Adrenal gland (tissue), 9 donors: ENCODE measurements at regions not wholly inside any gene's neighbourhood (a gene's known extent, or its start where the extent isn't known, plus 50 kb on each side); places are given as distances from the start of the nearest gene placed in this dataset.

ENCODE experiments used
- DNase-seq, 7 donors: peaks; one replicate each; pipeline ENCODE4 v3.0.0-alpha.2; 2019 to 2020
- H3K27ac ChIP-seq, 5 donors: fragments of 200-600 bp; sonication (generic) in 4 of 5; 1 replicate in 3 of 5; 2 replicates in 2 of 5; pipeline versions ENCODE4 v1.5.1 to v1.8.0; 2016 to 2020; ENCODE audit warnings: mild to moderate bottlenecking in 1 of 5
- H3K27me3 ChIP-seq: fragments of 200-600 bp; 2 replicates; pipeline ENCODE4 v1.8.0; 2021
- H3K36me3 ChIP-seq, 2 donors: fragments of 200-600 bp; replicated peaks in 1 of 2; 1 replicate in 1 of 2; 2 replicates in 1 of 2; pipeline versions ENCODE4 v1.5.1 to v1.8.0; 2018 to 2022
- H3K4me1 ChIP-seq, 2 donors: fragments of 200-600 bp; replicated peaks in 1 of 2; 1 replicate in 1 of 2; 2 replicates in 1 of 2; pipeline versions ENCODE4 v1.5.1 to v1.8.0; 2018 to 2021
- H3K4me3 ChIP-seq, 4 donors: fragments of 200-600 bp; sonication (generic) in 3 of 4; one replicate each; pipeline ENCODE4 v1.5.1; 2016 to 2018
- H3K9me3 ChIP-seq, 3 donors: fragments of 200-600 bp; sonication (generic) in 1 of 3; replicated peaks in 1 of 3; 1 replicate in 2 of 3; 2 replicates in 1 of 3; pipeline versions ENCODE4 v1.5.1 to v1.8.0; 2016 to 2021
- POLR2A ChIP-seq, 2 donors: fragments of 450-650 bp; IDR thresholded peaks; one replicate each; pipeline ENCODE4 v1.6.1; 2017; ENCODE audit warnings: antibody characterized with exemption in 2 of 2, mild to moderate bottlenecking in 2 of 2, moderate library complexity in 1 of 2
- WGBS, 4 donors: extraction: QIAGEN DNeasy Blood & Tissue Kit in 2 of 4; methylation state at CpG; one replicate each; pipeline versions ENCODE4 v1.1.5 to v1.1.7; 2013 to 2017; 5-methylcytosine and 5-hydroxymethylcytosine counted together
- intact Hi-C, 2 donors: fragments of 100-400 bp; cut with DNase I; formaldehyde crosslinking; loops; one replicate each; pipeline versions ENCODE4 v1.14.1 to v1.15.0; 2022 to 2023
- TF ChIP-seq, protein P1 (sequence below), 6 experiments: fragments of 450-650 bp in 4 of 6; fragments of 200-600 bp in 2 of 6; sonication (generic) in 1 of 6; IDR thresholded peaks; 1 replicate in 5 of 6; 2 replicates in 1 of 6; pipeline versions ENCODE4 v1.5.1 to v1.8.0; 2016 to 2021; ENCODE audit warnings: antibody characterized with exemption in 6 of 6, mild to moderate bottlenecking in 2 of 6, moderate library complexity in 1 of 6
- donor health status: healthy with polysubstance abuse.
- donor health status: Bipolar disorder and iron deficiency.
- donor health status: DM: yes; HTN: yes; CAD: no.
- donor health status: DM: no; HTN: no; CAD: no.
- donor health status: DM: no; HTN: no; CAD: no.

DNA sequence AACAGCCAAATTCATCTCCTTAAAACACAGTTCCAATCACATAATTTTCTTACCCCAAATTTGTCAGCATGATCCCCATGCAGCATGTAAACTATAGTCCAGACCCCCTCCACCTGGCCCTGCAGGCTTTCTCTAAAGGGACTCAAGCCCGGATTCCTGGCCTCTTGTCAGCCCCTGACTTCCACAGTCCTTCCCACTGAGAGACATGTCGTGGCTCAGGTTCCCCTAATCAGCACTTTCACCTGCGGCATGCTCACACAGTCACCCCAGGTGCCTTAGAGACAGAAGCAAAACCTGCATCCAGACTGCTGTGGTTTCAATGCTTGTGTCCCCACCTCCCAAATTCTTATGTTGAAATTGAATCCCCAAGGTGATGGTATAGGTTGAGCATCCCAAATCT lies 372.7 kb upstream of the ATP10A start:
- no peaks in the 10 kb centered on the region for H3K27me3 ChIP-seq
- no peaks in the 10 kb centered on the region for H3K4me1 ChIP-seq
- no peaks in the 10 kb centered on the region for H3K9me3 ChIP-seq
- intact Hi-C loops, result no loop called here
- H3K36me3 ChIP-seq, result no peaks in the 10 kb centered on the region
- no peak for TF ChIP-seq POLR2A (IDR thresholded peaks at IDR 0.05)
- H3K27ac ChIP-seq, result no peak overlapping the region
- H3K4me3 ChIP-seq, result no peak overlapping the region
- DNase-seq, result no peak
- 34 to 48% (median 39%) methylated on average over 2 to 3 of the region's 3 CpGs for WGBS, 4 donors

DNA sequence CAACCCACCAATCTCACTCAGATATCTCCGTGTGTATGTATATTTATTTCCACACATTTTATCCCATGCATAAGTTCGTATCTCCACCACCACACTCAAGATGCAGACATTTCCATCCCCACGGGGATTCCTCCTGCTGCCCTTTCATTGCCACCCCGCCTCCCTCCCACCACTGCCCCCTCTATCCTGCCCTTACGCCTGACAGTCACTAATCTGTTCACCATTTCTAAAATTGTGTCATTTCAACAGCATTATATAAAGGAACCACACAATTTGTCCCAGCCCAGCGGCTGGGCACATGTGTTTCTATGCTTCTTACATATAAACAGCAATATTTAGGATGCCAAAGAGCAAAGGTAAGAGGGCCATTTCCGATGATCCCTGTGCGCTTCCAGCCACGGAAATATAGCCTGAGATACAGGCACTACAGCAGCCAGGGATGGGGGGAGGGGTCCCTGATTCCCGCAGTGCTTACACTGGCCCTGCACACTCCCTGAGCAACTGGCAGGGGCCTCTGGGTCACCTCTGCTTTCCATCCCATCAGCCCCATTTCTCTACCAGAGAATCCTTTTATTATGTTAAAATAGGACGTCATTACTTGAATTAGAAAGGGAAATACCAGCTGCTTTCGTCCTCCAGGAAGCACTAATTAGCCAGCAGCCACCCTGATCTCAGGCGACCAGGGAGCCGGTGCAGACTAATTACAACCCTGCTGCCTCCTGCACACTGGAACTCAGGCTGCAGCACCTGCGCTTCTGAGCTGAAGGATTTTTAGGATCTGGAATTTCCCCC lies 372.0 kb upstream of the ATP10A start:
- Histone ChIP-seq H3K4me1 (no peaks in the 10 kb centered on the region), H3K36me3 (no peaks in the 10 kb centered on the region), H3K27me3 (no peaks in the 10 kb centered on the region), H3K4me3 (no peak overlapping the region), H3K9me3 (no peaks in the 10 kb centered on the region), H3K27ac (no peak overlapping the region)
- intact Hi-C loops, result no loop called here
- no peak for DNase-seq
- WGBS, 4 donors, result 29 to 39% (median 33%) methylated on average over 15 of the region's 15 CpGs
- TF ChIP-seq, protein P1, sequence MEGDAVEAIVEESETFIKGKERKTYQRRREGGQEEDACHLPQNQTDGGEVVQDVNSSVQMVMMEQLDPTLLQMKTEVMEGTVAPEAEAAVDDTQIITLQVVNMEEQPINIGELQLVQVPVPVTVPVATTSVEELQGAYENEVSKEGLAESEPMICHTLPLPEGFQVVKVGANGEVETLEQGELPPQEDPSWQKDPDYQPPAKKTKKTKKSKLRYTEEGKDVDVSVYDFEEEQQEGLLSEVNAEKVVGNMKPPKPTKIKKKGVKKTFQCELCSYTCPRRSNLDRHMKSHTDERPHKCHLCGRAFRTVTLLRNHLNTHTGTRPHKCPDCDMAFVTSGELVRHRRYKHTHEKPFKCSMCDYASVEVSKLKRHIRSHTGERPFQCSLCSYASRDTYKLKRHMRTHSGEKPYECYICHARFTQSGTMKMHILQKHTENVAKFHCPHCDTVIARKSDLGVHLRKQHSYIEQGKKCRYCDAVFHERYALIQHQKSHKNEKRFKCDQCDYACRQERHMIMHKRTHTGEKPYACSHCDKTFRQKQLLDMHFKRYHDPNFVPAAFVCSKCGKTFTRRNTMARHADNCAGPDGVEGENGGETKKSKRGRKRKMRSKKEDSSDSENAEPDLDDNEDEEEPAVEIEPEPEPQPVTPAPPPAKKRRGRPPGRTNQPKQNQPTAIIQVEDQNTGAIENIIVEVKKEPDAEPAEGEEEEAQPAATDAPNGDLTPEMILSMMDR (IDR thresholded peaks at IDR 0.05), result no peak
- TF ChIP-seq POLR2A (IDR thresholded peaks at IDR 0.05), result no peak

DNA sequence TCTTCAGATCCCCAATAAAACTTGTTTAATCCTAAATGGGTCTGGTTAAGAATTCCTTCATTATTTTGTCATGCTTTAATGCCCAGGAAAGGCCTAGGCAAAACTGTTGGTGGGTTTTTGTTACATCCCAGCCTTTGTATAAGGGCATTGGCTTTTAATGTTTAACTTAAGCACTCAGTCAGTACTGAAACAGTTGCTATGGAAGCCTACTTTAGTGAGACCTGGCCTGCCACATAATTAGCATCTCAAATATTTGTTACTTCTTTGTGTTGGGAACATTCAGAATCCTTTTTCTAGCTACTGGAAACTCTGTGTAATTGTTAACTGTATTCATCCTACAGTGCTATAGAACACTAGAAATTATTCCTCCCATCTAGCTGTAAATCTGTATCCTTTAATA lies 369.6 kb upstream of the ATP10A start:
- Histone ChIP-seq H3K36me3 (no peaks in the 10 kb centered on the region), H3K4me3 (no peak overlapping the region), H3K9me3 (no peaks in the 10 kb centered on the region), H3K27me3 (no peaks in the 10 kb centered on the region), H3K4me1 (no peaks in the 10 kb centered on the region), H3K27ac (no peak overlapping the region)
- no peak for DNase-seq
- TF ChIP-seq POLR2A (IDR thresholded peaks at IDR 0.05), result no peak
- TF ChIP-seq, protein P1 (IDR thresholded peaks at IDR 0.05), result no peak
- intact Hi-C loops, result no loop called here

DNA sequence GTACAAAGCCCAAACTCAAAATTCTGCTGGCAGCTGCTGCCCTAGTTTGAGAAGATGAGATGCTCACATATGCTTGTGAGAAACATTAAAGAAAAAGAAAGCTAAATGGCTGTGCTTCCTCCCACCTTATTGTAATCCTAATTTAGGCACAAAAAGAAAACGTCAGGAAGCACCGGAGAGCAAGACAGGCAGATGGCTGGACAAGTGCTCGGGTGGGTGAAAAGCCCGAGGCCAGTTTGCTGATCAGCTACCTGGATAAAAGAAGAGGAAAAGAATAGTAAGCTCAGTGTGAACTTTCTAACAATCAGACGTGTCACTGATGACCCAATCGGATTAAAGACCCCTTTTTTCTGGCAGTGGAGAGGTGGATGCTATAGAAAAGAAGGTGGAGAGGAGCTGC lies 368.0 kb upstream of the ATP10A start:
- Histone ChIP-seq H3K27ac (no peak overlapping the region), H3K36me3 (no peaks in the 10 kb centered on the region), H3K4me1 (no peaks in the 10 kb centered on the region), H3K27me3 (no peaks in the 10 kb centered on the region), H3K9me3 (no peaks in the 10 kb centered on the region), H3K4me3 (no peak overlapping the region)
- 58 to 70% (median 63%) methylated on average over 6 of the region's 6 CpGs for WGBS, 4 donors
- DNase-seq, result no peak
- intact Hi-C loops, result no loop called here
- TF ChIP-seq, protein P1 (IDR thresholded peaks at IDR 0.05), result no peak
- TF ChIP-seq POLR2A (IDR thresholded peaks at IDR 0.05), result no peak

DNA sequence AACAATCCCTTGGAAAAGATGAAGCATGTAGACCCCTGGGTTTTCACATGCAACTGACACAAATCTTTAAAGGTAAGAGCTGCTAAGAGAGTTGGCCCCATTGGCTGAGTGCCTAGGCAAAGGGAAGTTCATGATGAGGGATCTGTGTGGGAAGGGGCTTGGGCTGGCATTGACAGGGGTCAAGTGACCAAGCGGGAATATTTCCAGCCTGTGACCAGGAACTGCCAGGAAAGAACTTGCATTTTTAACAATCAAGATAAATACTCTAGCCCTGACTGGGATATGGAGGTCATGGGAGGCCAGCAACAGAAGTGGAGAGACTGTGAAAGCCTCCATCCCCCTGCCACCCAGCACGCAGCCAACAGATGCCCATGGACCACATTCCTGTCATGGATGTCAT lies 361.1 kb upstream of the ATP10A start:
- intact Hi-C loops, result no loop called here
- no peaks in the 10 kb centered on the region for H3K9me3 ChIP-seq
- no peaks in the 10 kb centered on the region for H3K27me3 ChIP-seq
- no peak overlapping the region for H3K27ac ChIP-seq
- H3K36me3 ChIP-seq, result no peaks in the 10 kb centered on the region
- DNase-seq, result no peak
- TF ChIP-seq, protein P1 (IDR thresholded peaks at IDR 0.05), result no peak
- no peak for TF ChIP-seq POLR2A (IDR thresholded peaks at IDR 0.05)
- 68 to 82% (median 80%) methylated on average over 2 of the region's 2 CpGs for WGBS, 4 donors
- no peak overlapping the region for H3K4me3 ChIP-seq
- no peaks in the 10 kb centered on the region for H3K4me1 ChIP-seq
